Smooth muscle cell (in vitro differentiated cells): ENCODE measurements at regions not wholly inside any gene's neighbourhood (a gene's known extent, or its start where the extent isn't known, plus 50 kb on each side); places are given as distances from the start of the nearest gene placed in this dataset.

Experiments used
- DNase-seq: peaks from one replicate; lab custom pipeline; 2025; ENCODE audit not compliant: unreplicated experiment; lab: John Stamatoyannopoulos, UW
- H2AFZ ChIP-seq: fragments of 200-600 bp; sonication (generic); 2 replicates; pipeline ENCODE4 v1.6.0; 2016; ENCODE audit warnings: antibody characterized with exemption, low read depth, mild to moderate bottlenecking
- H3F3A ChIP-seq: fragments of 200-600 bp; sonication (generic); 2 replicates; pipeline ENCODE4 v1.6.0; 2017; ENCODE audit warnings: antibody characterized with exemption, low read depth
- H3K27ac ChIP-seq: fragments of 200-600 bp; sonication (generic); 2 replicates; pipeline ENCODE4 v1.5.1; 2016; ENCODE audit warnings: low read depth, mild to moderate bottlenecking
- H3K27me3 ChIP-seq: fragments of 200-600 bp; sonication (generic); 2 replicates; pipeline ENCODE4 v1.6.1; 2016; ENCODE audit warnings: low read depth, mild to moderate bottlenecking
- H3K36me3 ChIP-seq: fragments of 200-600 bp; sonication (generic); 2 replicates; pipeline ENCODE4 v1.5.1; 2016; ENCODE audit warnings: low read depth
- H3K4me1 ChIP-seq: fragments of 200-600 bp; sonication (generic); 2 replicates; pipeline ENCODE4 v1.5.1; 2016; ENCODE audit warnings: low read depth
- H3K4me2 ChIP-seq: fragments of 200-600 bp; sonication (generic); 2 replicates; pipeline ENCODE4 v1.6.0; 2016; ENCODE audit warnings: mild to moderate bottlenecking
- H3K4me3 ChIP-seq: fragments of 200-600 bp; sonication (generic); 2 replicates; pipeline ENCODE4 v1.5.1; 2016; ENCODE audit warnings: mild to moderate bottlenecking
- H3K79me2 ChIP-seq: fragments of 200-600 bp; sonication (generic); 2 replicates; pipeline ENCODE4 v1.6.0; 2016; ENCODE audit warnings: low read depth, mild to moderate bottlenecking
- H3K9ac ChIP-seq: fragments of 200-600 bp; sonication (generic); 2 replicates; pipeline ENCODE4 v1.6.0; 2016; ENCODE audit warnings: low read depth
- H3K9me3 ChIP-seq: fragments of 200-600 bp; sonication (generic); replicated peaks from 2 replicates; pipeline ENCODE4 v1.5.1; 2016; ENCODE audit warnings: low read depth
- H4K20me1 ChIP-seq: fragments of 200-600 bp; sonication (generic); 2 replicates; pipeline ENCODE4 v1.6.0; 2016; ENCODE audit warnings: low read depth
- WGBS: methylation state at CpG from one replicate; pipeline ENCODE4 v1.1.7; 2016; ENCODE audit warnings: low lambda C conversion rate; 5-methylcytosine and 5-hydroxymethylcytosine counted together
- TF ChIP-seq, protein P1 (sequence below): fragments of 200-600 bp; sonication (generic); IDR thresholded peaks from 2 replicates; pipeline ENCODE4 v1.5.1; 2017; ENCODE audit warnings: borderline replicate concordance, mild to moderate bottlenecking, antibody characterized with exemption; ENCODE audit not compliant: insufficient read depth, poor library complexity, severe bottlenecking

GRCh38 chr6:156601152-156602065, 175.8 kb upstream of the ARID1B start:
- Histone ChIP-seq H3K9ac (no peak overlapping the region), H3K36me3 (no peaks in the 10 kb centered on the region), H4K20me1 (no peaks in the 10 kb centered on the region), H3K79me2 (no peaks in the 10 kb centered on the region), H3K27ac (no peak overlapping the region), H3K4me2 (no peak overlapping the region), H3K27me3 (peaks cover 7% of the 10 kb centered on the region), H3K9me3 (no peaks in the 10 kb centered on the region), H2AFZ (no peak overlapping the region), H3K4me1 (no peaks in the 10 kb centered on the region), H3F3A (no peaks in the 10 kb centered on the region), H3K4me3 (no peak overlapping the region)
- 89% methylated on average over 17 of the region's 17 CpGs for WGBS
- DNase-seq, result no peak
- TF ChIP-seq, protein P1, sequence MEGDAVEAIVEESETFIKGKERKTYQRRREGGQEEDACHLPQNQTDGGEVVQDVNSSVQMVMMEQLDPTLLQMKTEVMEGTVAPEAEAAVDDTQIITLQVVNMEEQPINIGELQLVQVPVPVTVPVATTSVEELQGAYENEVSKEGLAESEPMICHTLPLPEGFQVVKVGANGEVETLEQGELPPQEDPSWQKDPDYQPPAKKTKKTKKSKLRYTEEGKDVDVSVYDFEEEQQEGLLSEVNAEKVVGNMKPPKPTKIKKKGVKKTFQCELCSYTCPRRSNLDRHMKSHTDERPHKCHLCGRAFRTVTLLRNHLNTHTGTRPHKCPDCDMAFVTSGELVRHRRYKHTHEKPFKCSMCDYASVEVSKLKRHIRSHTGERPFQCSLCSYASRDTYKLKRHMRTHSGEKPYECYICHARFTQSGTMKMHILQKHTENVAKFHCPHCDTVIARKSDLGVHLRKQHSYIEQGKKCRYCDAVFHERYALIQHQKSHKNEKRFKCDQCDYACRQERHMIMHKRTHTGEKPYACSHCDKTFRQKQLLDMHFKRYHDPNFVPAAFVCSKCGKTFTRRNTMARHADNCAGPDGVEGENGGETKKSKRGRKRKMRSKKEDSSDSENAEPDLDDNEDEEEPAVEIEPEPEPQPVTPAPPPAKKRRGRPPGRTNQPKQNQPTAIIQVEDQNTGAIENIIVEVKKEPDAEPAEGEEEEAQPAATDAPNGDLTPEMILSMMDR, result no peak

DNA sequence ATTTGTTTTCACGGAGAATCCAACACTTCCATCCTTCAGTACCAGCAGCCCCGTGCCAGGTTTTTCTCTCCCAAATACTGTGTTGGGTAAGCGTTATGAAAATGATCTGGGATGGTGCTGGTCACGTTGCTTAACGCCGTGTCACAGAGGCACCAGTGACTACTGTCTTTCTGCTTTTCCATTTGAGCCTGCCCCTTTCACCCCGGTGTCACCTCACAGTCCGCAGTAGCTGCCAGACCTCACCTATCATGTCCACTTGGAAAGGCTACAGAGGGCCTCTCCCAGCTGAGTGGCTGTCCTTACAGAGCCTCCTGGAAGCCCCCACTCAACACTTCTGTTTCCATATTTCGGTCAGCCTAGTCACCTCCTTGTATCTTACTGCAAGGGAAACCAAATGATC, 176.5 kb upstream of the ARID1B start:
- Histone ChIP-seq H3K27ac (no peak overlapping the region), H3K4me3 (no peak overlapping the region), H3K4me1 (no peaks in the 10 kb centered on the region), H4K20me1 (no peaks in the 10 kb centered on the region), H3F3A (no peaks in the 10 kb centered on the region), H3K4me2 (no peak overlapping the region), H3K9ac (no peak overlapping the region), H3K79me2 (no peaks in the 10 kb centered on the region), H3K36me3 (no peaks in the 10 kb centered on the region), H3K9me3 (no peaks in the 10 kb centered on the region), H2AFZ (peak overlapping the region; percentile 31), H3K27me3 (peaks cover 7% of the 10 kb centered on the region)
- WGBS, result 96% methylated on average over 9 of the region's 9 CpGs
- TF ChIP-seq, protein P1, result no peak
- DNase-seq, result no peak

DNA sequence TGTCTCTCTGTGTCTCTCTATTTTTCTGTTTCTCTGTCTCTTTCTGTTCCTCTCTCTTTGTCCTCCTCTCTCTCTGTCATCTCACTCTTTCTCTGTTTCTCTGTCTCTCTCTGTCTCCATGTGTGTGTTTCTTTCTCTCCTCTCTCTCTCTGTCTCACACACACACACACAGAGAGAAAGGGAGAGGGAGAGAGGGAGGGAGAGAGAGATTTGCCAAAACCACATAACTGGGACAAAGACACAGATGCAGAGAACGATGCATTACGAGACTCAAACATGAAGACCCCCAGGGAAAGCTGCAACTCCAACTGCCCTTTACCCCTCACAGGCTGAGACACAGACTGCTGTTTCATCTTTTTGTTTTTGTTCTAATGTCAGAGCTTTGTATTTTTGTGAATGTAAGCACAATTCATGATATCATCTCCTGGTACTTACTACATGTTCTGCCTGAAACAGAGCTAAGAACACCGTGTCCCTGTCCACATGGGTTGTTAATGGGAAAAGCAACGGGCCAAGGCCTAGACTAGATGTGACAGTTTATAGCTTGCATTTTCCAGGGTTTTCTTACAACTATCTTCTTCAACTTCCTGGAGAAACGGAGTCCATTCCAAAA, 177.1 kb upstream of the ARID1B start:
- Histone ChIP-seq H3K9ac (no peak overlapping the region), H3K4me1 (no peaks in the 10 kb centered on the region), H3K79me2 (no peaks in the 10 kb centered on the region), H3K36me3 (no peaks in the 10 kb centered on the region), H3F3A (no peaks in the 10 kb centered on the region), H3K27ac (no peak overlapping the region), H3K27me3 (peaks cover 7% of the 10 kb centered on the region), H4K20me1 (no peaks in the 10 kb centered on the region), H3K9me3 (no peaks in the 10 kb centered on the region), H3K4me2 (no peak overlapping the region), H3K4me3 (no peak overlapping the region), H2AFZ (peak overlapping the region; percentile 31)
- 88% methylated on average over 5 of the region's 5 CpGs for WGBS
- no peak for DNase-seq
- TF ChIP-seq, protein P1, result no peak

- Histone ChIP-seq H3K27ac (no peak overlapping the region), H3K4me1 (no peaks in the 10 kb centered on the region), H3K79me2 (no peaks in the 10 kb centered on the region), H3K9ac (no peak overlapping the region), H3K9me3 (no peaks in the 10 kb centered on the region), H3K4me2 (no peak overlapping the region), H2AFZ (no peak overlapping the region), H3K36me3 (no peaks in the 10 kb centered on the region), H3K4me3 (no peak overlapping the region), H3K27me3 (peaks cover 7% of the 10 kb centered on the region), H4K20me1 (no peaks in the 10 kb centered on the region), H3F3A (no peaks in the 10 kb centered on the region)
- TF ChIP-seq, protein P1, result no peak
- WGBS, result 87% methylated on average over 11 of the region's 11 CpGs
- DNase-seq, result no peak
Measured at GRCh38 chr6:156599366-156599765, 177.8 kb upstream of the ARID1B start.
